ENCODE measurements at regions not wholly inside any gene's neighbourhood (a gene's known extent, or its start where the extent isn't known, plus 50 kb on each side); places are given as distances from the start of the nearest gene placed in this dataset.

DNA sequence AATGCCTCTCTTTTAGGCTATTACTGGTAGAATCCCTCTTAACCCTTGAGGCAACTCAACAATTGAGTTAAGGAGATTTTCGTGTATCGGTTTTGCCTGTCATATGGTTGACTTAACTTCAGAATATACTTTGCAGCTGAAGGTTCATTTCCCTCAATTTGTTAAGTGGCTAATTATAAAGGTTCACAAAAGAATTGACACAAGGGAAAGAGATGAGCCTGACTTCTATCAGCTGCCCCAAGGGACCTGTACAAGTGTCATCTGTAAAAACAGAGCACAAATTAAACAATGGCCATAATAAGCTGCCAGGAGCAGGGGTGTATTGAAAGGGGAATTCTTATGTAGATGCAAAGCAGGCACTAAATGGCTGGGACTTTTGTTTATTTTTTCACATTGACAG, 334.8 kb upstream of the OBI1 start:
- TF ChIP-seq, protein P1, sequence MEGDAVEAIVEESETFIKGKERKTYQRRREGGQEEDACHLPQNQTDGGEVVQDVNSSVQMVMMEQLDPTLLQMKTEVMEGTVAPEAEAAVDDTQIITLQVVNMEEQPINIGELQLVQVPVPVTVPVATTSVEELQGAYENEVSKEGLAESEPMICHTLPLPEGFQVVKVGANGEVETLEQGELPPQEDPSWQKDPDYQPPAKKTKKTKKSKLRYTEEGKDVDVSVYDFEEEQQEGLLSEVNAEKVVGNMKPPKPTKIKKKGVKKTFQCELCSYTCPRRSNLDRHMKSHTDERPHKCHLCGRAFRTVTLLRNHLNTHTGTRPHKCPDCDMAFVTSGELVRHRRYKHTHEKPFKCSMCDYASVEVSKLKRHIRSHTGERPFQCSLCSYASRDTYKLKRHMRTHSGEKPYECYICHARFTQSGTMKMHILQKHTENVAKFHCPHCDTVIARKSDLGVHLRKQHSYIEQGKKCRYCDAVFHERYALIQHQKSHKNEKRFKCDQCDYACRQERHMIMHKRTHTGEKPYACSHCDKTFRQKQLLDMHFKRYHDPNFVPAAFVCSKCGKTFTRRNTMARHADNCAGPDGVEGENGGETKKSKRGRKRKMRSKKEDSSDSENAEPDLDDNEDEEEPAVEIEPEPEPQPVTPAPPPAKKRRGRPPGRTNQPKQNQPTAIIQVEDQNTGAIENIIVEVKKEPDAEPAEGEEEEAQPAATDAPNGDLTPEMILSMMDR (IDR thresholded peaks at IDR 0.05): no peak
- no peak for TF ChIP-seq POLR2A (IDR thresholded peaks at IDR 0.05)
